ENCODE measurements at regions not wholly inside any gene's neighbourhood (a gene's known extent, or its start where the extent isn't known, plus 50 kb on each side); places are given as distances from the start of the nearest gene placed in this dataset.
"Not testable (repeated sequence)": the region's sequence is repeated elsewhere in the genome, so short reads cannot be mapped to it uniquely, and the experiment has no call there.

GRCh38 chr6:102815207-102815606 is 1421.7 kb downstream of the GRIK2 start:
- no peak for DNase-seq (ENCODE audit: low spot score)
- Histone ChIP-seq H3K27ac (no peak overlapping the region), H3K4me3 (no peak overlapping the region)
- TF ChIP-seq CTCF (IDR thresholded peaks at IDR 0.05): no peak

- no peak overlapping the region for H3K4me3 ChIP-seq
- H3K27ac ChIP-seq: no peak overlapping the region
- no peak for DNase-seq (ENCODE audit: low spot score)
- TF ChIP-seq CTCF (IDR thresholded peaks at IDR 0.05): no peak
Observed at GRCh38 chr6:102813489-102814275, 1420.2 kb downstream of the GRIK2 start.

- no peak overlapping the region for H3K27ac ChIP-seq
- DNase-seq (ENCODE audit: low spot score): no peak
- no peak for TF ChIP-seq CTCF (IDR thresholded peaks at IDR 0.05)
- H3K4me3 ChIP-seq: no peak overlapping the region
Observed at GRCh38 chr6:102812242-102812641, 1418.7 kb downstream of the GRIK2 start.

GRCh38 chr6:102808944-102809505 is 1415.5 kb downstream of the GRIK2 start:
- not testable (repeated sequence) for DNase-seq (ENCODE audit: low spot score); H3K27ac ChIP-seq; H3K4me3 ChIP-seq

GRCh38 chr6:102799051-102799450 is 1405.5 kb downstream of the GRIK2 start:
- no peak for DNase-seq (ENCODE audit: low spot score)
- no peak overlapping the region for H3K27ac ChIP-seq
- no peak overlapping the region for H3K4me3 ChIP-seq
- TF ChIP-seq CTCF (IDR thresholded peaks at IDR 0.05): no peak

GRCh38 chr6:102798636-102799035 is 1405.1 kb downstream of the GRIK2 start:
- no peak for TF ChIP-seq CTCF (IDR thresholded peaks at IDR 0.05)
- Histone ChIP-seq H3K27ac (no peak overlapping the region), H3K4me3 (no peak overlapping the region)
- no peak for DNase-seq (ENCODE audit: low spot score)

- H3K4me3 ChIP-seq: no peak overlapping the region
- H3K27ac ChIP-seq: no peak overlapping the region
- no peak for TF ChIP-seq CTCF (IDR thresholded peaks at IDR 0.05)
- DNase-seq (ENCODE audit: low spot score): no peak
Observed at GRCh38 chr6:102793752-102794151, 1400.2 kb downstream of the GRIK2 start.
